DND-41 (cell line): ENCODE measurements at regions not wholly inside any gene's neighbourhood (a gene's known extent, or its start where the extent isn't known, plus 50 kb on each side); places are given as distances from the start of the nearest gene placed in this dataset.

ENCODE experiments used
- EZH2 ChIP-seq: IDR thresholded peaks from 3 replicates; pipeline ENCODE4 v1.6.1; 2012; ENCODE audit warnings: borderline replicate concordance, low read depth, mild to moderate bottlenecking, moderate library complexity, low read length, inconsistent platforms; ENCODE audit not compliant: severe bottlenecking
- TF ChIP-seq, protein P1 (sequence below): IDR thresholded peaks from 2 replicates; pipeline ENCODE4 v1.5.1; 2012; ENCODE audit warnings: borderline replicate concordance, low read length, moderate library complexity, mild to moderate bottlenecking; ENCODE audit not compliant: poor library complexity, severe bottlenecking; ENCODE audit errors: extremely low read depth

DNA sequence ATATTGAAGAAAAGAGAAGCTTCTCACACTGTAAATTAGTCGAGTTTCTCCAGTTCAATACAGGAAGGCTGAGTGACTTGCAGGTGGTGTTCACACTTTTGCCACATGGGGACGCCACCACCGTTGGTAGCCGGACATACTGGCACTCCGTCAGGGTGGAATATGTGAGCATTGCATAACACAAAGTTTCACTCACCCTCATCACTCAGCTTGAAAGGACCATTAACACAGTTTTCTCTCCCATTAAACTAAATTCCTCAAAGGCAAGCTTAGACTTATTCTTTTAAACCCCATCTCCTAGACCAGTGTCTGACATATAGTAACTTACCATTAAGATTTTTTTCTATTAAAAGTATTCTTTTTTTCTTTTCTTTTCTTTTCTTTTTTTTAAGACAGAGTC, 105.3 kb upstream of the SERBP1 start:
- TF ChIP-seq, protein P1, sequence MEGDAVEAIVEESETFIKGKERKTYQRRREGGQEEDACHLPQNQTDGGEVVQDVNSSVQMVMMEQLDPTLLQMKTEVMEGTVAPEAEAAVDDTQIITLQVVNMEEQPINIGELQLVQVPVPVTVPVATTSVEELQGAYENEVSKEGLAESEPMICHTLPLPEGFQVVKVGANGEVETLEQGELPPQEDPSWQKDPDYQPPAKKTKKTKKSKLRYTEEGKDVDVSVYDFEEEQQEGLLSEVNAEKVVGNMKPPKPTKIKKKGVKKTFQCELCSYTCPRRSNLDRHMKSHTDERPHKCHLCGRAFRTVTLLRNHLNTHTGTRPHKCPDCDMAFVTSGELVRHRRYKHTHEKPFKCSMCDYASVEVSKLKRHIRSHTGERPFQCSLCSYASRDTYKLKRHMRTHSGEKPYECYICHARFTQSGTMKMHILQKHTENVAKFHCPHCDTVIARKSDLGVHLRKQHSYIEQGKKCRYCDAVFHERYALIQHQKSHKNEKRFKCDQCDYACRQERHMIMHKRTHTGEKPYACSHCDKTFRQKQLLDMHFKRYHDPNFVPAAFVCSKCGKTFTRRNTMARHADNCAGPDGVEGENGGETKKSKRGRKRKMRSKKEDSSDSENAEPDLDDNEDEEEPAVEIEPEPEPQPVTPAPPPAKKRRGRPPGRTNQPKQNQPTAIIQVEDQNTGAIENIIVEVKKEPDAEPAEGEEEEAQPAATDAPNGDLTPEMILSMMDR: peak; percentile 63
- TF ChIP-seq EZH2: no peak
